Uterus (tissue), 3 donors: ENCODE measurements at regions not wholly inside any gene's neighbourhood (a gene's known extent, or its start where the extent isn't known, plus 50 kb on each side); places are given as distances from the start of the nearest gene placed in this dataset.

Experiments used
- DNase-seq, 2 donors: peaks; one replicate each; pipeline ENCODE4 v3.0.0-alpha.2; 2019 to 2020
- H3K27ac ChIP-seq, 2 donors: fragments of 200-600 bp; sonication (generic); 1 replicate in 1 of 2; 2 replicates in 1 of 2; pipeline ENCODE4 v1.5.1; 2016 to 2018
- H3K27me3 ChIP-seq, 2 donors: fragments of 200-600 bp; sonication (generic); one replicate each; pipeline ENCODE4 v1.5.1; 2018 to 2019; ENCODE audit warnings: control low read depth in 1 of 2
- H3K36me3 ChIP-seq, 2 donors: fragments of 200-600 bp; sonication (generic); one replicate each; pipeline ENCODE4 v1.5.1; 2019; ENCODE audit warnings: control low read depth in 1 of 2
- H3K4me1 ChIP-seq, 2 donors: fragments of 200-600 bp; sonication (generic); one replicate each; pipeline ENCODE4 v1.5.1; 2018 to 2019; ENCODE audit warnings: control low read depth in 1 of 2
- H3K4me3 ChIP-seq, 2 donors: fragments of 200-600 bp; sonication (generic); 1 replicate in 1 of 2; 2 replicates in 1 of 2; pipeline ENCODE4 v1.5.1; 2018 to 2019; ENCODE audit warnings: mild to moderate bottlenecking in 1 of 2
- H3K9me3 ChIP-seq, 2 donors: fragments of 200-600 bp; sonication (generic); one replicate each; pipeline ENCODE4 v1.5.1; 2019; ENCODE audit warnings: control low read depth in 1 of 2
- CTCF ChIP-seq, 4 experiments: fragments of 200-600 bp in 2 of 4; fragments of 450-650 bp in 2 of 4; sonication (generic) in 2 of 4; IDR thresholded peaks; one replicate each; pipeline ENCODE4 v1.5.1; 2016 to 2019; ENCODE audit warnings: antibody characterized with exemption in 4 of 4, mild to moderate bottlenecking in 2 of 4, moderate library complexity in 1 of 4
- POLR2A ChIP-seq, 2 donors: fragments of 450-650 bp; IDR thresholded peaks; one replicate each; pipeline ENCODE4 v1.6.1; 2016; ENCODE audit warnings: antibody characterized with exemption in 2 of 2, mild to moderate bottlenecking in 1 of 2, moderate library complexity in 1 of 2
- intact Hi-C: fragments of 100-400 bp; cut with DNase I; formaldehyde crosslinking; loops from one replicate; pipeline ENCODE4 v1.15.1; 2023; ENCODE audit warnings: low total_unique reads
- donor health status: DM: yes; HTN: yes; CAD: no.

- no peaks in the 10 kb centered on the region for H3K9me3 ChIP-seq
- H3K27me3 ChIP-seq, result no peaks in the 10 kb centered on the region
- H3K4me1 ChIP-seq, result no peaks in the 10 kb centered on the region
- TF ChIP-seq CTCF (IDR thresholded peaks at IDR 0.05) (no peak), POLR2A (IDR thresholded peaks at IDR 0.05) (no peak)
- H3K4me3 ChIP-seq, result no peak overlapping the region
- no peaks in the 10 kb centered on the region for H3K36me3 ChIP-seq
- intact Hi-C loops, result no loop called here
- no peak for DNase-seq
- H3K27ac ChIP-seq, result no peak overlapping the region
These were observed 167.6 kb downstream of the AKR1D1 start for GRCh38 chr7:138243836-138244235.

- Histone ChIP-seq H3K27me3 (no peaks in the 10 kb centered on the region), H3K4me3 (no peak overlapping the region), H3K4me1 (no peaks in the 10 kb centered on the region), H3K36me3 (no peaks in the 10 kb centered on the region), H3K9me3 (no peaks in the 10 kb centered on the region), H3K27ac (peak overlapping the region; percentile 39 to 52)
- TF ChIP-seq CTCF (IDR thresholded peaks at IDR 0.05) (no peak), POLR2A (IDR thresholded peaks at IDR 0.05) (no peak)
- intact Hi-C loops, result no loop called here
- no peak for DNase-seq
These were observed 168.3 kb downstream of the AKR1D1 start for GRCh38 chr7:138244606-138245005.

GRCh38 chr7:138245216-138245615 lies 169.0 kb downstream of the AKR1D1 start:
- intact Hi-C loops, result no loop called here
- Histone ChIP-seq H3K36me3 (no peaks in the 10 kb centered on the region), H3K4me1 (no peaks in the 10 kb centered on the region), H3K27me3 (no peaks in the 10 kb centered on the region), H3K9me3 (no peaks in the 10 kb centered on the region), H3K4me3 (no peak overlapping the region), H3K27ac (peak overlapping the region; percentile 39 to 52)
- TF ChIP-seq CTCF (IDR thresholded peaks at IDR 0.05), result no peak
- TF ChIP-seq POLR2A (IDR thresholded peaks at IDR 0.05), result no peak
- no peak for DNase-seq

- no peaks in the 10 kb centered on the region for H3K27me3 ChIP-seq
- H3K9me3 ChIP-seq, result no peaks in the 10 kb centered on the region
- no peaks in the 10 kb centered on the region for H3K4me1 ChIP-seq
- intact Hi-C loops, result no loop called here
- TF ChIP-seq CTCF (IDR thresholded peaks at IDR 0.05) (no peak), POLR2A (IDR thresholded peaks at IDR 0.05) (no peak)
- peak in 1 of 2 donors; percentile 20 for DNase-seq
- H3K27ac ChIP-seq, result peak overlapping the region; percentile 1 to 52
- H3K4me3 ChIP-seq, result no peak overlapping the region
- no peaks in the 10 kb centered on the region for H3K36me3 ChIP-seq
These were observed 169.4 kb downstream of the AKR1D1 start for GRCh38 chr7:138245682-138246081.

GRCh38 chr7:138246428-138246827 lies 170.2 kb downstream of the AKR1D1 start:
- Histone ChIP-seq H3K36me3 (no peaks in the 10 kb centered on the region), H3K4me1 (no peaks in the 10 kb centered on the region), H3K9me3 (no peaks in the 10 kb centered on the region), H3K27ac (peak overlapping the region in 1 of 2 donors; percentile 1), H3K4me3 (no peak overlapping the region), H3K27me3 (no peaks in the 10 kb centered on the region)
- TF ChIP-seq CTCF (IDR thresholded peaks at IDR 0.05), result no peak
- TF ChIP-seq POLR2A (IDR thresholded peaks at IDR 0.05), result no peak
- intact Hi-C loops, result no loop called here
- no peak for DNase-seq
